Gastrocnemius medialis (tissue), 4 donors: ENCODE measurements at regions not wholly inside any gene's neighbourhood (a gene's known extent, or its start where the extent isn't known, plus 50 kb on each side); places are given as distances from the start of the nearest gene placed in this dataset.

Experiments used
- ATAC-seq, 2 donors: fragments of 150-250 bp; one replicate each; pipeline ENCODE4 v1.9.1; 2016
- DNase-seq, 2 donors: peaks; one replicate each; pipeline ENCODE4 v3.0.0-alpha.2; 2019
- H3K27ac ChIP-seq, 4 donors: fragments of 200-600 bp; sonication (generic); 1 replicate in 1 of 4; 2 replicates in 3 of 4; pipeline ENCODE4 v1.5.1; 2016 to 2018; ENCODE audit warnings: mild to moderate bottlenecking in 2 of 4, moderate library complexity in 1 of 4
- H3K27me3 ChIP-seq, 3 donors: fragments of 200-600 bp; sonication (generic) in 2 of 3; 1 replicate in 1 of 3; 2 replicates in 2 of 3; pipeline versions ENCODE4 v1.5.1 to v1.6.0; 2016 to 2019; ENCODE audit warnings: mild to moderate bottlenecking in 1 of 3, moderate library complexity in 1 of 3
- H3K36me3 ChIP-seq, 2 donors: fragments of 200-600 bp; sonication (generic) in 1 of 2; one replicate each; pipeline ENCODE4 v1.5.1; 2017 to 2018
- H3K4me1 ChIP-seq, 2 donors: fragments of 200-600 bp; sonication (generic) in 1 of 2; one replicate each; pipeline ENCODE4 v1.5.1; 2016 to 2017; ENCODE audit warnings: mild to moderate bottlenecking in 2 of 2
- H3K4me3 ChIP-seq, 4 donors: fragments of 200-600 bp; sonication (generic) in 3 of 4; 1 replicate in 1 of 4; 2 replicates in 3 of 4; pipeline ENCODE4 v1.5.1; 2016 to 2019; ENCODE audit warnings: mild to moderate bottlenecking in 2 of 4
- H3K9me3 ChIP-seq, 3 donors: fragments of 200-600 bp; sonication (generic) in 2 of 3; 1 replicate in 1 of 3; 2 replicates in 2 of 3; pipeline ENCODE4 v1.5.1; 2016 to 2019
- CTCF ChIP-seq, 5 experiments: fragments of 450-650 bp in 3 of 5; fragments of 200-600 bp in 2 of 5; sonication (generic) in 2 of 5; IDR thresholded peaks in 4 of 5; conservative IDR thresholded peaks in 1 of 5; 1 replicate in 4 of 5; 2 replicates in 1 of 5; pipeline ENCODE4 v1.5.1; 2016 to 2019; ENCODE audit warnings: antibody characterized with exemption in 5 of 5, mild to moderate bottlenecking in 3 of 5, moderate library complexity in 3 of 5
- POLR2A ChIP-seq, 2 donors: fragments of 450-650 bp; IDR thresholded peaks; one replicate each; pipeline ENCODE4 v1.6.1; 2017; ENCODE audit warnings: antibody characterized with exemption in 2 of 2, mild to moderate bottlenecking in 2 of 2, moderate library complexity in 2 of 2
- in situ Hi-C, 4 donors: fragments of 200-750 bp; cut with MboI; loops; one replicate each; pipeline versions ENCODE4 v1.15.0 to v1.8.0; 2017; ENCODE audit warnings: low sequenced_read_pairs in 4 of 4
- intact Hi-C: fragments of 100-400 bp; cut with DNase I; formaldehyde crosslinking; loops from one replicate; pipeline ENCODE4 v1.15.1; 2023; ENCODE audit warnings: low total_unique reads

GRCh38 chr4:27930976-27931375 lies 1070.3 kb downstream of the STIM2 start:
- Histone ChIP-seq H3K9me3 (peaks cover 0 to 3% (median 0%) of the 10 kb centered on the region in 3 donors), H3K4me1 (no peaks in the 10 kb centered on the region), H3K36me3 (no peaks in the 10 kb centered on the region), H3K27me3 (no peaks in the 10 kb centered on the region), H3K4me3 (no peak overlapping the region), H3K27ac (no peak overlapping the region)
- no peak for ATAC-seq
- TF ChIP-seq CTCF (IDR thresholded peaks at IDR 0.05 in 4 of 5, conservative IDR thresholded peaks at IDR 0.05 in 1 of 5), result no peak
- TF ChIP-seq POLR2A (IDR thresholded peaks at IDR 0.05), result no peak
- DNase-seq, result no peak
- intact Hi-C loops, result no loop called here
- in situ Hi-C loops, result no loop called here

- H3K4me3 ChIP-seq, result no peak overlapping the region
Observed at GRCh38 chr4:27931584-27931983, 1070.9 kb downstream of the STIM2 start.

GRCh38 chr4:27934871-27935270 lies 1074.2 kb downstream of the STIM2 start:
- Histone ChIP-seq H3K36me3 (no peaks in the 10 kb centered on the region), H3K4me1 (no peaks in the 10 kb centered on the region), H3K4me3 (no peak overlapping the region), H3K27me3 (no peaks in the 10 kb centered on the region), H3K9me3 (peaks cover 0 to 3% (median 0%) of the 10 kb centered on the region in 3 donors), H3K27ac (no peak overlapping the region)
- in situ Hi-C loops (no loop called here), intact Hi-C loops (no loop called here)
- DNase-seq, result no peak
- ATAC-seq, result no peak
- TF ChIP-seq CTCF (IDR thresholded peaks at IDR 0.05 in 4 of 5, conservative IDR thresholded peaks at IDR 0.05 in 1 of 5), result no peak
- TF ChIP-seq POLR2A (IDR thresholded peaks at IDR 0.05), result no peak

More at GRCh38 chr4:27931584-27931983, 1070.9 kb downstream of the STIM2 start:
- DNase-seq (no peak), ATAC-seq (no peak)
- H3K4me1 ChIP-seq, result no peaks in the 10 kb centered on the region
- no peaks in the 10 kb centered on the region for H3K36me3 ChIP-seq
- in situ Hi-C loops, result no loop called here
- H3K27me3 ChIP-seq, result no peaks in the 10 kb centered on the region
- TF ChIP-seq CTCF (IDR thresholded peaks at IDR 0.05 in 4 of 5, conservative IDR thresholded peaks at IDR 0.05 in 1 of 5), result no peak
- no peak for TF ChIP-seq POLR2A (IDR thresholded peaks at IDR 0.05)
- intact Hi-C loops, result no loop called here
- H3K9me3 ChIP-seq, result peaks cover 0 to 3% (median 0%) of the 10 kb centered on the region in 3 donors
- H3K27ac ChIP-seq, result no peak overlapping the region

GRCh38 chr4:27946799-27947198 lies 1086.2 kb downstream of the STIM2 start:
- Histone ChIP-seq H3K27ac (no peak overlapping the region), H3K4me3 (no peak overlapping the region), H3K4me1 (no peaks in the 10 kb centered on the region), H3K9me3 (no peaks in the 10 kb centered on the region), H3K27me3 (no peaks in the 10 kb centered on the region), H3K36me3 (no peaks in the 10 kb centered on the region)
- intact Hi-C loops (no loop called here), in situ Hi-C loops (no loop called here)
- TF ChIP-seq POLR2A (IDR thresholded peaks at IDR 0.05) (no peak), CTCF (IDR thresholded peaks at IDR 0.05 in 4 of 5, conservative IDR thresholded peaks at IDR 0.05 in 1 of 5) (no peak)
- ATAC-seq (no peak), DNase-seq (no peak)

GRCh38 chr4:27947302-27947701 lies 1086.7 kb downstream of the STIM2 start:
- no peaks in the 10 kb centered on the region for H3K9me3 ChIP-seq
- H3K4me1 ChIP-seq, result no peaks in the 10 kb centered on the region
- DNase-seq (no peak), ATAC-seq (no peak)
- H3K4me3 ChIP-seq, result no peak overlapping the region
- in situ Hi-C loops (no loop called here), intact Hi-C loops (no loop called here)
- no peaks in the 10 kb centered on the region for H3K36me3 ChIP-seq
- TF ChIP-seq CTCF (IDR thresholded peaks at IDR 0.05 in 4 of 5, conservative IDR thresholded peaks at IDR 0.05 in 1 of 5) (no peak), POLR2A (IDR thresholded peaks at IDR 0.05) (no peak)
- no peak overlapping the region for H3K27ac ChIP-seq
- no peaks in the 10 kb centered on the region for H3K27me3 ChIP-seq
